GM12873 (cell line): ENCODE measurements at regions not wholly inside any gene's neighbourhood (a gene's known extent, or its start where the extent isn't known, plus 50 kb on each side); places are given as distances from the start of the nearest gene placed in this dataset.

Experiments
- CTCF ChIP-seq: IDR thresholded peaks from 2 replicates; pipeline ENCODE4 v1.5.1; 2012; ENCODE audit warnings: low read depth, mild to moderate bottlenecking, moderate library complexity, low read length, control low read depth; ENCODE audit not compliant: insufficient read depth; ENCODE audit errors: missing control alignments

GRCh38 chr9:28124917-28125316 is 551.6 kb upstream of the C9orf72 start:
- TF ChIP-seq CTCF = no peak

- no peak for TF ChIP-seq CTCF
Observed at GRCh38 chr9:28127101-28127500, 553.8 kb upstream of the C9orf72 start.

- no peak for TF ChIP-seq CTCF
Observed at GRCh38 chr9:28134446-28134976, 561.2 kb upstream of the C9orf72 start.

- no peak for TF ChIP-seq CTCF
Observed at GRCh38 chr9:28135549-28135948, 562.3 kb upstream of the C9orf72 start.

- no peak for TF ChIP-seq CTCF
Observed at GRCh38 chr9:28136113-28136512, 562.8 kb upstream of the C9orf72 start.

- TF ChIP-seq CTCF = no peak
Observed at GRCh38 chr9:28155067-28155466, 581.8 kb upstream of the C9orf72 start.

GRCh38 chr9:28155671-28156070 is 582.4 kb upstream of the C9orf72 start:
- no peak for TF ChIP-seq CTCF
